Liver (tissue), 3 donors: ENCODE measurements at regions not wholly inside any gene's neighbourhood (a gene's known extent, or its start where the extent isn't known, plus 50 kb on each side); places are given as distances from the start of the nearest gene placed in this dataset.

Experiments used
- EGR1 ChIP-seq, 2 donors: IDR thresholded peaks; 2 replicates each; pipeline ENCODE4 v1.6.1; 2016 to 2018; ENCODE audit warnings: antibody characterized with exemption in 2 of 2, low read depth in 2 of 2
- GABPA ChIP-seq, 2 donors: IDR thresholded peaks in 1 of 2; conservative IDR thresholded peaks in 1 of 2; 2 replicates each; pipeline ENCODE4 v1.6.1; 2016; ENCODE audit warnings: antibody characterized with exemption in 2 of 2, mild to moderate bottlenecking in 1 of 2, moderate library complexity in 1 of 2
- HNF4A ChIP-seq, 2 donors: conservative IDR thresholded peaks; 2 replicates each; pipeline ENCODE4 v1.6.1; 2016; ENCODE audit warnings: antibody characterized with exemption in 2 of 2, mild to moderate bottlenecking in 2 of 2
- JUND ChIP-seq, 2 donors: IDR thresholded peaks; 2 replicates each; pipeline ENCODE4 v1.6.1; 2016; ENCODE audit warnings: antibody characterized with exemption in 2 of 2
- NR2F2 ChIP-seq: IDR thresholded peaks from 2 replicates; pipeline ENCODE4 v1.6.1; 2016; ENCODE audit warnings: antibody characterized with exemption
- RAD21 ChIP-seq, 2 donors: IDR thresholded peaks; 2 replicates each; pipeline ENCODE4 v1.6.1; 2016; ENCODE audit warnings: antibody characterized with exemption in 2 of 2, mild to moderate bottlenecking in 2 of 2
- RXRA ChIP-seq, 2 donors: IDR thresholded peaks; 2 replicates each; pipeline ENCODE4 v1.6.1; 2017 to 2018; ENCODE audit warnings: antibody characterized with exemption in 2 of 2, mild to moderate bottlenecking in 1 of 2
- SP1 ChIP-seq: IDR thresholded peaks from 2 replicates; pipeline ENCODE4 v1.6.1; 2018; ENCODE audit warnings: antibody characterized with exemption, mild to moderate bottlenecking
- TAF1 ChIP-seq: conservative IDR thresholded peaks from 2 replicates; pipeline ENCODE4 v1.6.1; 2016; ENCODE audit warnings: antibody characterized with exemption, mild to moderate bottlenecking
- YY1 ChIP-seq: IDR thresholded peaks from 2 replicates; pipeline ENCODE4 v1.6.1; 2016; ENCODE audit warnings: antibody characterized with exemption, mild to moderate bottlenecking
- TF ChIP-seq, protein P1 (sequence below): IDR thresholded peaks from 2 replicates; pipeline ENCODE4 v1.6.1; 2016; ENCODE audit warnings: antibody characterized with exemption
- TF ChIP-seq, protein P2 (sequence below): fragments of 150-350 bp; IDR thresholded peaks from 2 replicates; pipeline ENCODE4 v1.5.1; 2017; ENCODE audit warnings: improper control_type of control experiment, low read depth, low read length; ENCODE audit not compliant: missing input control
- TF ChIP-seq, protein P3 (sequence below): IDR thresholded peaks from 2 replicates; pipeline ENCODE4 v1.6.1; 2016; ENCODE audit warnings: antibody characterized with exemption, mild to moderate bottlenecking
- TF ChIP-seq, protein P4 (sequence below): IDR thresholded peaks from 2 replicates; pipeline ENCODE4 v1.6.1; 2016; ENCODE audit warnings: antibody characterized with exemption
- donor health status: healthy.
- donor health status: healthy.

DNA sequence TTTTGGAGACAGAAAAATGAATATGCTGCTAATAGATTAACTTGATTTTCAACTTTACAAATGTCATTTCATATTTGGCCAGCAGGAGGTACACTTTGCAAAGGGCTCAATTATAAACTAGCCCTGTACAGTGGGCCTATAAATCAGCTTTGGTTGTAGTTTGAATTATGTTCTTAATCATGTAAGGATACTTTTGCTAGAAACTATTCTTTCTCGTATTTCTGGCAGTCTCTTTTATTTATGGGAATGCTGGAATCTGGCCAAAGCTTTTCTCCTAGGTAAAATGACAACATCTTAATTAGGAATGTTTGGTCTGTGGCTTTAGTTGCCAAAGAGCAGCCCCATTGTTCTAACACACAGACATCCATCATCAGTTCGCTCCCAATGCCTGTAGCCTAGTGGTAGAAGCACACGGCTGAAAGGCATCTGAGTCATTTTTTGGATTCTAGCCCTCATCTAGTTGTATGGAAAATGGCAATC is 1322.3 kb upstream of the SEL1L start:
- TF ChIP-seq, protein P1, sequence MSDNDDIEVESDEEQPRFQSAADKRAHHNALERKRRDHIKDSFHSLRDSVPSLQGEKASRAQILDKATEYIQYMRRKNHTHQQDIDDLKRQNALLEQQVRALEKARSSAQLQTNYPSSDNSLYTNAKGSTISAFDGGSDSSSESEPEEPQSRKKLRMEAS: no peak
- no peak for TF ChIP-seq TAF1
- TF ChIP-seq, protein P2, sequence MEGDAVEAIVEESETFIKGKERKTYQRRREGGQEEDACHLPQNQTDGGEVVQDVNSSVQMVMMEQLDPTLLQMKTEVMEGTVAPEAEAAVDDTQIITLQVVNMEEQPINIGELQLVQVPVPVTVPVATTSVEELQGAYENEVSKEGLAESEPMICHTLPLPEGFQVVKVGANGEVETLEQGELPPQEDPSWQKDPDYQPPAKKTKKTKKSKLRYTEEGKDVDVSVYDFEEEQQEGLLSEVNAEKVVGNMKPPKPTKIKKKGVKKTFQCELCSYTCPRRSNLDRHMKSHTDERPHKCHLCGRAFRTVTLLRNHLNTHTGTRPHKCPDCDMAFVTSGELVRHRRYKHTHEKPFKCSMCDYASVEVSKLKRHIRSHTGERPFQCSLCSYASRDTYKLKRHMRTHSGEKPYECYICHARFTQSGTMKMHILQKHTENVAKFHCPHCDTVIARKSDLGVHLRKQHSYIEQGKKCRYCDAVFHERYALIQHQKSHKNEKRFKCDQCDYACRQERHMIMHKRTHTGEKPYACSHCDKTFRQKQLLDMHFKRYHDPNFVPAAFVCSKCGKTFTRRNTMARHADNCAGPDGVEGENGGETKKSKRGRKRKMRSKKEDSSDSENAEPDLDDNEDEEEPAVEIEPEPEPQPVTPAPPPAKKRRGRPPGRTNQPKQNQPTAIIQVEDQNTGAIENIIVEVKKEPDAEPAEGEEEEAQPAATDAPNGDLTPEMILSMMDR: peak; percentile 12
- TF ChIP-seq, protein P3, sequence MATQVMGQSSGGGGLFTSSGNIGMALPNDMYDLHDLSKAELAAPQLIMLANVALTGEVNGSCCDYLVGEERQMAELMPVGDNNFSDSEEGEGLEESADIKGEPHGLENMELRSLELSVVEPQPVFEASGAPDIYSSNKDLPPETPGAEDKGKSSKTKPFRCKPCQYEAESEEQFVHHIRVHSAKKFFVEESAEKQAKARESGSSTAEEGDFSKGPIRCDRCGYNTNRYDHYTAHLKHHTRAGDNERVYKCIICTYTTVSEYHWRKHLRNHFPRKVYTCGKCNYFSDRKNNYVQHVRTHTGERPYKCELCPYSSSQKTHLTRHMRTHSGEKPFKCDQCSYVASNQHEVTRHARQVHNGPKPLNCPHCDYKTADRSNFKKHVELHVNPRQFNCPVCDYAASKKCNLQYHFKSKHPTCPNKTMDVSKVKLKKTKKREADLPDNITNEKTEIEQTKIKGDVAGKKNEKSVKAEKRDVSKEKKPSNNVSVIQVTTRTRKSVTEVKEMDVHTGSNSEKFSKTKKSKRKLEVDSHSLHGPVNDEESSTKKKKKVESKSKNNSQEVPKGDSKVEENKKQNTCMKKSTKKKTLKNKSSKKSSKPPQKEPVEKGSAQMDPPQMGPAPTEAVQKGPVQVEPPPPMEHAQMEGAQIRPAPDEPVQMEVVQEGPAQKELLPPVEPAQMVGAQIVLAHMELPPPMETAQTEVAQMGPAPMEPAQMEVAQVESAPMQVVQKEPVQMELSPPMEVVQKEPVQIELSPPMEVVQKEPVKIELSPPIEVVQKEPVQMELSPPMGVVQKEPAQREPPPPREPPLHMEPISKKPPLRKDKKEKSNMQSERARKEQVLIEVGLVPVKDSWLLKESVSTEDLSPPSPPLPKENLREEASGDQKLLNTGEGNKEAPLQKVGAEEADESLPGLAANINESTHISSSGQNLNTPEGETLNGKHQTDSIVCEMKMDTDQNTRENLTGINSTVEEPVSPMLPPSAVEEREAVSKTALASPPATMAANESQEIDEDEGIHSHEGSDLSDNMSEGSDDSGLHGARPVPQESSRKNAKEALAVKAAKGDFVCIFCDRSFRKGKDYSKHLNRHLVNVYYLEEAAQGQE: no peak
- no peak for TF ChIP-seq SP1
- no peak for TF ChIP-seq HNF4A (conservative IDR thresholded peaks at IDR 0.05)
- TF ChIP-seq, protein P4, sequence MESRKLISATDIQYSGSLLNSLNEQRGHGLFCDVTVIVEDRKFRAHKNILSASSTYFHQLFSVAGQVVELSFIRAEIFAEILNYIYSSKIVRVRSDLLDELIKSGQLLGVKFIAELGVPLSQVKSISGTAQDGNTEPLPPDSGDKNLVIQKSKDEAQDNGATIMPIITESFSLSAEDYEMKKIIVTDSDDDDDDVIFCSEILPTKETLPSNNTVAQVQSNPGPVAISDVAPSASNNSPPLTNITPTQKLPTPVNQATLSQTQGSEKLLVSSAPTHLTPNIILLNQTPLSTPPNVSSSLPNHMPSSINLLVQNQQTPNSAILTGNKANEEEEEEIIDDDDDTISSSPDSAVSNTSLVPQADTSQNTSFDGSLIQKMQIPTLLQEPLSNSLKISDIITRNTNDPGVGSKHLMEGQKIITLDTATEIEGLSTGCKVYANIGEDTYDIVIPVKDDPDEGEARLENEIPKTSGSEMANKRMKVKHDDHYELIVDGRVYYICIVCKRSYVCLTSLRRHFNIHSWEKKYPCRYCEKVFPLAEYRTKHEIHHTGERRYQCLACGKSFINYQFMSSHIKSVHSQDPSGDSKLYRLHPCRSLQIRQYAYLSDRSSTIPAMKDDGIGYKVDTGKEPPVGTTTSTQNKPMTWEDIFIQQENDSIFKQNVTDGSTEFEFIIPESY: no peak
- peak; percentile 46 to 48 for TF ChIP-seq RAD21 (IDR thresholded peaks at IDR 0.05)
- no peak for TF ChIP-seq NR2F2
- no peak for TF ChIP-seq RXRA (IDR thresholded peaks at IDR 0.05)
- TF ChIP-seq GABPA (IDR thresholded peaks at IDR 0.05 in 1 of 2, conservative IDR thresholded peaks at IDR 0.05 in 1 of 2): no peak
- TF ChIP-seq JUND (IDR thresholded peaks at IDR 0.05): no peak
- TF ChIP-seq YY1: no peak
- TF ChIP-seq EGR1 (IDR thresholded peaks at IDR 0.05; ENCODE audit: low read depth in 2 of 2): no peak
